ENCODE measurements at regions not wholly inside any gene's neighbourhood (a gene's known extent, or its start where the extent isn't known, plus 50 kb on each side); places are given as distances from the start of the nearest gene placed in this dataset.

GRCh38 chr13:18944501-18945068 lies 237.0 kb downstream of the TUBA3C start:
- H3K9me3 Mint-ChIP-seq: peaks cover 78% of the 10 kb centered on the region
- Histone ChIP-seq H3K27me3 (ENCODE audit: insufficient read depth) (no peaks in the 10 kb centered on the region), H3F3A (replicated peaks; ENCODE audit: low read depth) (no peaks in the 10 kb centered on the region), H3K79me2 (replicated peaks; ENCODE audit: insufficient read depth) (no peaks in the 10 kb centered on the region), H3K9me2 (ENCODE audit: insufficient read depth) (no peaks in the 10 kb centered on the region), H4K20me1 (replicated peaks; ENCODE audit: insufficient read depth) (no peaks in the 10 kb centered on the region), H3K36me3 (ENCODE audit: insufficient read depth) (no peaks in the 10 kb centered on the region), H3K4me3 (no peak overlapping the region), H3K4me1 (ENCODE audit: insufficient read depth) (no peaks in the 10 kb centered on the region), H2AFZ (no peak overlapping the region), H3K4me2 (no peak overlapping the region), H3K27ac (ENCODE audit: low read depth) (no peak overlapping the region)
- ATAC-seq (no peak), DNase-seq (ENCODE audit: low spot score) (no peak)
- no peak overlapping the region for H3K27ac Mint-ChIP-seq
- peaks cover 3% of the 10 kb centered on the region for H3K27me3 Mint-ChIP-seq (ENCODE audit: insufficient read depth, low read depth, poor library complexity)
- TF ChIP-seq EZH2 (IDR thresholded peaks at IDR 0.05; ENCODE audit: low read depth, unreplicated experiment) (no peak), JUNB (IDR thresholded peaks at IDR 0.05; ENCODE audit: unreplicated experiment) (no peak), ETS1 (IDR thresholded peaks at IDR 0.05) (no peak), REST (IDR thresholded peaks at IDR 0.05; ENCODE audit: unreplicated experiment) (no peak), CTCF (conservative IDR thresholded peaks at IDR 0.05; ENCODE audit: low read depth in 2 of 2) (no peak), EZH2phosphoT487 (IDR thresholded peaks at IDR 0.05; ENCODE audit: unreplicated experiment) (no peak), POLR2AphosphoS5 (IDR thresholded peaks at IDR 0.05; ENCODE audit: low read depth) (no peak), ZNF462 (CRISPR knock-in tag; IDR thresholded peaks at IDR 0.05) (no peak), CREB1 (CRISPR knock-in tag; IDR thresholded peaks at IDR 0.05; ENCODE audit: low read depth) (no peak)
- no peak overlapping the region for H3K4me3 Mint-ChIP-seq
- no peaks in the 10 kb centered on the region for H3K4me1 Mint-ChIP-seq
- peaks cover 18% of the 10 kb centered on the region for H3K36me3 Mint-ChIP-seq (ENCODE audit: low read depth)

Data from GM23338 (cell line).